ENCODE measurements at regions not wholly inside any gene's neighbourhood (a gene's known extent, or its start where the extent isn't known, plus 50 kb on each side); places are given as distances from the start of the nearest gene placed in this dataset.

GRCh38 chr22:49272546-49273125 lies 555.0 kb downstream of the BRD1 start:
- H3K36me3 Mint-ChIP-seq (ENCODE audit: low read depth): peaks cover 10% of the 10 kb centered on the region; the same call in 1 of the 2 replicates
- H3K27me3 Mint-ChIP-seq (ENCODE audit: insufficient read depth): no peaks in the 10 kb centered on the region

GRCh38 chr22:49271831-49272230 lies 555.8 kb downstream of the BRD1 start:
- H3K4me1 Mint-ChIP-seq (ENCODE audit: low read depth): no peaks in the 10 kb centered on the region
- no peak overlapping the region for H3K27ac Mint-ChIP-seq

More at GRCh38 chr22:49272546-49273125, 555.0 kb downstream of the BRD1 start:
- DNase-seq: no peak
- TF ChIP-seq CTCF (IDR thresholded peaks at IDR 0.05): no peak
- Mint-ChIP-seq H3K4me1 (ENCODE audit: low read depth) (no peaks in the 10 kb centered on the region), H3K9me3 (peaks cover 71% of the 10 kb centered on the region), H3K27ac (no peak overlapping the region), H3K4me3 (no peak overlapping the region)

GRCh38 chr22:49271369-49271727 lies 556.3 kb downstream of the BRD1 start:
- TF ChIP-seq CTCF (IDR thresholded peaks at IDR 0.05): no peak
- Mint-ChIP-seq H3K36me3 (ENCODE audit: low read depth) (peaks cover 10% of the 10 kb centered on the region; the same call in 1 of the 2 replicates), H3K4me1 (ENCODE audit: low read depth) (no peaks in the 10 kb centered on the region), H3K4me3 (no peak overlapping the region), H3K9me3 (peaks cover 74% of the 10 kb centered on the region), H3K27me3 (ENCODE audit: insufficient read depth) (no peaks in the 10 kb centered on the region), H3K27ac (no peak overlapping the region)
- no peak for DNase-seq

More at GRCh38 chr22:49271831-49272230, 555.8 kb downstream of the BRD1 start:
- no peak for TF ChIP-seq CTCF (IDR thresholded peaks at IDR 0.05)
- H3K36me3 Mint-ChIP-seq (ENCODE audit: low read depth): peaks cover 10% of the 10 kb centered on the region; the same call in 1 of the 2 replicates
- peaks cover 70% of the 10 kb centered on the region for H3K9me3 Mint-ChIP-seq
- no peak for DNase-seq
- no peaks in the 10 kb centered on the region for H3K27me3 Mint-ChIP-seq (ENCODE audit: insufficient read depth)
- no peak overlapping the region for H3K4me3 Mint-ChIP-seq

GRCh38 chr22:49270595-49271368 lies 556.9 kb downstream of the BRD1 start:
- H3K27me3 Mint-ChIP-seq (ENCODE audit: insufficient read depth): no peaks in the 10 kb centered on the region
- H3K36me3 Mint-ChIP-seq (ENCODE audit: low read depth): peaks cover 10% of the 10 kb centered on the region; the same call in 1 of the 2 replicates
- H3K4me3 Mint-ChIP-seq: no peak overlapping the region
- DNase-seq: no peak
- TF ChIP-seq CTCF (IDR thresholded peaks at IDR 0.05): no peak
- no peak overlapping the region for H3K27ac Mint-ChIP-seq
- H3K9me3 Mint-ChIP-seq: peaks cover 68% of the 10 kb centered on the region
- H3K4me1 Mint-ChIP-seq (ENCODE audit: low read depth): no peaks in the 10 kb centered on the region

- no peak overlapping the region for H3K27ac Mint-ChIP-seq
- peaks cover 65% of the 10 kb centered on the region for H3K9me3 Mint-ChIP-seq
- H3K4me3 Mint-ChIP-seq: no peak overlapping the region
- DNase-seq: no peak
- no peaks in the 10 kb centered on the region for H3K27me3 Mint-ChIP-seq (ENCODE audit: insufficient read depth)
- H3K4me1 Mint-ChIP-seq (ENCODE audit: low read depth): no peaks in the 10 kb centered on the region
- TF ChIP-seq CTCF (IDR thresholded peaks at IDR 0.05): no peak
- peaks cover 10% of the 10 kb centered on the region; the same call in 1 of the 2 replicates for H3K36me3 Mint-ChIP-seq (ENCODE audit: low read depth)
These were observed 557.7 kb downstream of the BRD1 start for GRCh38 chr22:49269928-49270327.
